Inflammatory macrophage treated with lipopolysaccharide for 1 hour (primary cell): ENCODE measurements at regions not wholly inside any gene's neighbourhood (a gene's known extent, or its start where the extent isn't known, plus 50 kb on each side); places are given as distances from the start of the nearest gene placed in this dataset.
"Not testable (repeated sequence)": the region's sequence is repeated elsewhere in the genome, so short reads cannot be mapped to it uniquely, and the experiment has no call there.

Experiments
- DNase-seq, 2 donors: peaks; one replicate each; pipeline ENCODE4 v3.0.0-alpha.2; 2020 to 2022

DNA sequence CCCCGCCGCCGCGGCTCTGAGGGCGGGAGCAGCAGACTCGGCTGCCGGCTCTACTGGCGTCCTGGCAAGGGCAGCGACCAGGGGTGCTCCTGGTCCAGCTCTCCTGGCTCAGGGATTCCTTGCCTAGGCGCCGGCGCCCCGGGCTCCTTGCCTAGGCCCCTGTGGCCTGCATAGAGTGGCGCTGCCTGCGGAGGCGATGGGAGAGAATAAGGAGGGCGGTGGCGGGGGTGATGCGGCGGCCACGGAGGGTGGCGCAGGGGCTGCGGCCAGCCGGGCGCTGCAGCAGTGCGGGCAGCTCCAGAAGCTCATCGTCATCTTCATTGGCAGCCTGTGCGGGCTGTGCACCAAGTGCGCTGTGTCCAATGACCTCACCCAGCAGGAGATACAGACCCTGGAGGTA, 136.6 kb upstream of the TP53TG3D start:
- not testable (repeated sequence) for DNase-seq

DNA sequence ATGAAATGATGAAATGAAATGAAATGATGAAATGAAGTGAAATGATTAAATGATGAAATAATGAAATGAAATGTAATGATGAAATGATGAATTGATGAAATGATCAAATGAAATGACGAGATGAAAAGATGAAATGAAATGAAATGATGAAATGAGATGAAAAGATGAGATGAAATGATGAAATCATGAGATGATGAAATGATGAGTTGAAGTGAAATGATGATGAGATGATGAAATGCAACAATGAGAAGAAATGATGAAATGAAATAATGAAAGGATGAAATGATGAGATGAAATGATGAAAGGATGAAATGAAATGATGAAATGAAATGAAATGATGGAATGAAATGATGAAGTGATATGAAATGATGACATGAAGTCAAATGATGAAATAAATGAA, 132.7 kb upstream of the TP53TG3D start:
- DNase-seq = not testable (repeated sequence)

DNA sequence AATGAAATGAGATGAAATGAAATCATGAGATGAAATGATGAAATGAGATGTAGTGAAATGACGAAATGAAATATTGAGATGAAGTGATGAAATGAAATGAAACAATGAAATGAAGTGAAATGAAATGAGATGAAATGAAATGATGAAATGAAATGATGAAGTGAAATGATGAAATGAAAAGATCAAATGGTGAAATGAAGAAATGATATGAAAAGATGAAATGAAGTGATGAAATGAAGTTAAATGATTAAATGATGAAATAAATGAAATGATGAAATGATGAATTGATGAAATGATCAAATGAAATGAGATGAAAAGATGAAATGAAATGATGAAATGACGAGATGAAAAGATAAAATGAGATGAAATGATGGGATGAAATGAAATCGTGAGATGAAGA, 132.3 kb upstream of the TP53TG3D start:
- not testable (repeated sequence) for DNase-seq

DNA sequence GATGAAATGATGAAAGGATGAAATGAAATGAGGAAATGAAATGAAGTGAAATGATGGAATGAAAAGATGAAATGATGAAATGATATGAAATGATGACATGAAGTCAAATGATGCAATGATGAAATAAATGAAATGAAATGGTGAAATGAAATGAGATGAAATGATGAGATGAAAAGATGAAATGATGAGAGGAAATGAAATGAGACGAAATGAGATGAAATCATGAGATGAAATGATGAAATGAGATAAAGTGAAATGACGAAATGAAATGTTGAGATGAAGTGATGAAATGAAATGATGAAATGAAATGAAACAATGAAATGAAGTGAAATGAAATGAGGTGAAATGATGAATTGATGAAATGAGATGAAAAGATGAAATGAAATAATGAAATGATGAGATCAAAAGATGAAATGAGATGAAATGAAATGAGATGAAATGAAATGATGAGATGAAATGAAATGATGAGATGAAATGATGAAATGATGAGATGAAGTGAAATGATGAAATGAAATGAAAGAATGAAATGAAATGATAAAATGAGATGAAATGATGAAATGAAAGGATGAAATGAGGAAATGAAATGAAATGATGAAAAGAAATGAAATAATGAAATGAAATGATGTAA, 131.7 kb upstream of the TP53TG3D start:
- not testable (repeated sequence) for DNase-seq

DNA sequence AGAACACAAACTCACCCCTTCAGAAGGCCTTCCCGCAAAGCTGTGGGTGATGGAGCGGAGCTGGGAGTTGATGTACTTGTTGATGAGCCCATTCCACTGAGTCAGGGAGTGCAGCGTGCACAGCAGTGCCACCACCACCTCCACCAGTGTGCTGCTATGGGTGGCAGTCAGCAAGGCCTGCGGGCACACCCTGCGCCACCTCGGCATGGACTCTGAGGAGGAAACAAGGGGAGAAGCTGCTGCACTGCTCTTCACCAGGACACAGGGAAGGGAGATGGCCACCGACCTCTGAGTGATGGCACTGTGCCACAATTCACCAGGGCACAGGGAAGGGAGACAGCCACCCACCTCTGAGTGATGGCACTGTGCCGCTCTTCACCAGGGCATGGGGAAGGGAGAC, 100.7 kb upstream of the TP53TG3D start:
- DNase-seq = not testable (repeated sequence)

DNA sequence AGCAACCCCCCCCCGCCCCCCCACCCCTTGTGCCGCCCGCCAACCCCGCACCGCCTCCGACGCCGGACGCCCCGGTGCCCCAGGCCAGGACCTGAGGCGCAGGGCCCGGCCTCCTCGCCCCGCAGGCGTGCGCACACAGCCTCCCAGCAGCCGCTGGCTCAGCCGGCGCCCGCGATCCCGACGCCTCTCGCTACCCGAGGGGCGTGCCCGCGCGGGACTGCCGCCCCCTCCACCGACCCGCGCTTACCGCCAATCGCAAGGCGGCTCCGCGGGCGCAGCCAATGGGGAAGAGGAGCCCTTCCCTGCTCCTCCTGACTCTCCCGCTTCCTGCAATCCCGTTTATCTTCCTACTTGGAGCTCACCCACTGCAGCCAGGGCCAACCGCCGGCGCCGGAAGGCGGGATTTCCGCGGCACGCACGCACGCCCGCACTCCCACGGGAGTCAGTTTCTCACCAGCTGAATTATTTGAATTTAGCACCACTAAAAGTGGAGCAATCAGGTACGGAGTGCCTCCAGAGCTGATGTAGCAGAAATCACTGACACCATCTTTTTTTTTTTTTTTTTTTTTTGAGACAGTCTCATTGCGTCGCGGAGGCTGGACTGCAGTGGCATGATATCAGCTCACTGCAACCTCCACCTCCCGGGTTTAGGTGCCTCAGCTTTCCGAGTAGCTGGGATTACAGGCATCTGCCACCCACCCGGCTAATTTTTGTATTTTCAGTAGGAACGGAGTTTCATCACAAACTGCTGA, 65.0 kb upstream of the TP53TG3D start:
- DNase-seq = not testable (repeated sequence)

DNA sequence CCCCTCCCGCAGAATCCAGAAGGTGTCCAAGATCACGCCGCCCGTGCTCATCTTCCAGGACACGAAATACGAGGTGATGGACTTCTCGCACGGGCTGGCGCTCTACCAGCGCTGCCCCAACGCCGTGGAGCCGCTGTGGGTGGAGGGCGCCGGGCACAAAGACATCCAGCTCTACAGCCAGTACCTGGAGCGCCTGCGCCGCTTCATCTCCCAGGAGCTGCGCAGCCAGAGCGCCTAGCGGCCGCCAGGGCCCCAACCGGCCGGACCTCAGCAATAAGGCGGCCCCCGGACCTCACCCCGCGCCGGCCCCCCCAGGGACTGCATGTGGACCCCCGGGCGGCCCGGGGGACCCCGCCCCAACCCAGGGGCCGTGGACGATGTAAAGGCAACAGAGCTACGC, 50.5 kb upstream of the TP53TG3D start:
- DNase-seq = not testable (repeated sequence)
